ENCODE measurements at regions not wholly inside any gene's neighbourhood (a gene's known extent, or its start where the extent isn't known, plus 50 kb on each side); places are given as distances from the start of the nearest gene placed in this dataset.

GRCh38 chr2:18487106-18487913 is 73.1 kb downstream of the RDH14 start:
- H3K9ac ChIP-seq (ENCODE audit: low read length) = no peak overlapping the region
- H3K9me3 ChIP-seq (ENCODE audit: control insufficient read depth, low read length) = no peaks in the 10 kb centered on the region
- no peak overlapping the region for H3K4me3 ChIP-seq (ENCODE audit: low read length)
- peaks cover 4% of the 10 kb centered on the region for H3K27me3 ChIP-seq (replicated peaks; ENCODE audit: control insufficient read depth, insufficient read depth, low read length)
- DNase-seq (ENCODE audit: low read depth) = no peak
- peaks cover 37% of the 10 kb centered on the region for H3K4me1 ChIP-seq (ENCODE audit: control insufficient read depth, insufficient read depth, low read length)
- H3K36me3 ChIP-seq (ENCODE audit: control insufficient read depth, insufficient read depth, low read length, severe bottlenecking) = no peaks in the 10 kb centered on the region

GRCh38 chr2:18484625-18485024 is 75.8 kb downstream of the RDH14 start:
- peaks cover 4% of the 10 kb centered on the region for H3K27me3 ChIP-seq (replicated peaks; ENCODE audit: control insufficient read depth, insufficient read depth, low read length)
- H3K36me3 ChIP-seq (ENCODE audit: control insufficient read depth, insufficient read depth, low read length, severe bottlenecking) = no peaks in the 10 kb centered on the region
- H3K4me1 ChIP-seq (ENCODE audit: control insufficient read depth, insufficient read depth, low read length) = peaks cover 42% of the 10 kb centered on the region
- no peak for DNase-seq (ENCODE audit: low read depth)
- H3K9me3 ChIP-seq (ENCODE audit: control insufficient read depth, low read length) = no peaks in the 10 kb centered on the region
- no peak overlapping the region for H3K4me3 ChIP-seq (ENCODE audit: low read length)
- H3K9ac ChIP-seq (ENCODE audit: low read length) = peak overlapping the region; percentile 43

GRCh38 chr2:18483896-18484295 is 76.6 kb downstream of the RDH14 start:
- H3K36me3 ChIP-seq (ENCODE audit: control insufficient read depth, insufficient read depth, low read length, severe bottlenecking) = no peaks in the 10 kb centered on the region
- DNase-seq (ENCODE audit: low read depth) = peak; percentile 30
- no peak overlapping the region for H3K4me3 ChIP-seq (ENCODE audit: low read length)
- H3K27me3 ChIP-seq (replicated peaks; ENCODE audit: control insufficient read depth, insufficient read depth, low read length) = peaks cover 4% of the 10 kb centered on the region
- no peaks in the 10 kb centered on the region for H3K9me3 ChIP-seq (ENCODE audit: control insufficient read depth, low read length)
- peaks cover 47% of the 10 kb centered on the region for H3K4me1 ChIP-seq (ENCODE audit: control insufficient read depth, insufficient read depth, low read length)
- peak overlapping the region; percentile 43 for H3K9ac ChIP-seq (ENCODE audit: low read length)

- Histone ChIP-seq H3K4me1 (ENCODE audit: control insufficient read depth, insufficient read depth, low read length) (peaks cover 46% of the 10 kb centered on the region), H3K36me3 (ENCODE audit: control insufficient read depth, insufficient read depth, low read length, severe bottlenecking) (no peaks in the 10 kb centered on the region), H3K27me3 (replicated peaks; ENCODE audit: control insufficient read depth, insufficient read depth, low read length) (peaks cover 4% of the 10 kb centered on the region), H3K4me3 (ENCODE audit: low read length) (no peak overlapping the region), H3K9ac (ENCODE audit: low read length) (no peak overlapping the region), H3K9me3 (ENCODE audit: control insufficient read depth, low read length) (no peaks in the 10 kb centered on the region)
- no peak for DNase-seq (ENCODE audit: low read depth)
Observed at GRCh38 chr2:18482666-18483065, 77.8 kb downstream of the RDH14 start.

GRCh38 chr2:18479947-18480369 is 80.5 kb downstream of the RDH14 start:
- H3K9me3 ChIP-seq (ENCODE audit: control insufficient read depth, low read length) = no peaks in the 10 kb centered on the region
- peak overlapping the region; percentile 65 for H3K9ac ChIP-seq (ENCODE audit: low read length)
- H3K4me3 ChIP-seq (ENCODE audit: low read length) = peak overlapping the region; percentile 42
- no peaks in the 10 kb centered on the region for H3K27me3 ChIP-seq (replicated peaks; ENCODE audit: control insufficient read depth, insufficient read depth, low read length)
- DNase-seq (ENCODE audit: low read depth) = peak; percentile 42
- H3K4me1 ChIP-seq (ENCODE audit: control insufficient read depth, insufficient read depth, low read length) = peaks cover 61% of the 10 kb centered on the region
- H3K36me3 ChIP-seq (ENCODE audit: control insufficient read depth, insufficient read depth, low read length, severe bottlenecking) = no peaks in the 10 kb centered on the region

- Histone ChIP-seq H3K9me3 (ENCODE audit: control insufficient read depth, low read length) (no peaks in the 10 kb centered on the region), H3K4me1 (ENCODE audit: control insufficient read depth, insufficient read depth, low read length) (peaks cover 60% of the 10 kb centered on the region), H3K4me3 (ENCODE audit: low read length) (no peak overlapping the region), H3K27me3 (replicated peaks; ENCODE audit: control insufficient read depth, insufficient read depth, low read length) (no peaks in the 10 kb centered on the region), H3K9ac (ENCODE audit: low read length) (no peak overlapping the region), H3K36me3 (ENCODE audit: control insufficient read depth, insufficient read depth, low read length, severe bottlenecking) (no peaks in the 10 kb centered on the region)
- DNase-seq (ENCODE audit: low read depth) = no peak
Observed at GRCh38 chr2:18477293-18477692, 83.2 kb downstream of the RDH14 start.

- Histone ChIP-seq H3K4me1 (ENCODE audit: control insufficient read depth, insufficient read depth, low read length) (peaks cover 60% of the 10 kb centered on the region), H3K9me3 (ENCODE audit: control insufficient read depth, low read length) (no peaks in the 10 kb centered on the region), H3K9ac (ENCODE audit: low read length) (no peak overlapping the region), H3K27me3 (replicated peaks; ENCODE audit: control insufficient read depth, insufficient read depth, low read length) (no peaks in the 10 kb centered on the region), H3K36me3 (ENCODE audit: control insufficient read depth, insufficient read depth, low read length, severe bottlenecking) (no peaks in the 10 kb centered on the region), H3K4me3 (ENCODE audit: low read length) (no peak overlapping the region)
- no peak for DNase-seq (ENCODE audit: low read depth)
Observed at GRCh38 chr2:18476484-18476883, 84.0 kb downstream of the RDH14 start.

GRCh38 chr2:18475884-18476283 is 84.6 kb downstream of the RDH14 start:
- no peaks in the 10 kb centered on the region for H3K36me3 ChIP-seq (ENCODE audit: control insufficient read depth, insufficient read depth, low read length, severe bottlenecking)
- peaks cover 59% of the 10 kb centered on the region for H3K4me1 ChIP-seq (ENCODE audit: control insufficient read depth, insufficient read depth, low read length)
- no peak overlapping the region for H3K9ac ChIP-seq (ENCODE audit: low read length)
- H3K4me3 ChIP-seq (ENCODE audit: low read length) = no peak overlapping the region
- no peak for DNase-seq (ENCODE audit: low read depth)
- no peaks in the 10 kb centered on the region for H3K9me3 ChIP-seq (ENCODE audit: control insufficient read depth, low read length)
- no peaks in the 10 kb centered on the region for H3K27me3 ChIP-seq (replicated peaks; ENCODE audit: control insufficient read depth, insufficient read depth, low read length)

- no peak for DNase-seq (ENCODE audit: low read depth)
- Histone ChIP-seq H3K4me1 (ENCODE audit: control insufficient read depth, insufficient read depth, low read length) (peaks cover 49% of the 10 kb centered on the region), H3K36me3 (ENCODE audit: control insufficient read depth, insufficient read depth, low read length, severe bottlenecking) (no peaks in the 10 kb centered on the region), H3K9ac (ENCODE audit: low read length) (no peak overlapping the region), H3K27me3 (replicated peaks; ENCODE audit: control insufficient read depth, insufficient read depth, low read length) (no peaks in the 10 kb centered on the region), H3K4me3 (ENCODE audit: low read length) (no peak overlapping the region), H3K9me3 (ENCODE audit: control insufficient read depth, low read length) (no peaks in the 10 kb centered on the region)
Observed at GRCh38 chr2:18474700-18475099, 85.8 kb downstream of the RDH14 start.

- Histone ChIP-seq H3K4me3 (ENCODE audit: low read length) (no peak overlapping the region), H3K4me1 (ENCODE audit: control insufficient read depth, insufficient read depth, low read length) (peaks cover 43% of the 10 kb centered on the region), H3K9ac (ENCODE audit: low read length) (peak overlapping the region; percentile 13), H3K9me3 (ENCODE audit: control insufficient read depth, low read length) (no peaks in the 10 kb centered on the region), H3K36me3 (ENCODE audit: control insufficient read depth, insufficient read depth, low read length, severe bottlenecking) (no peaks in the 10 kb centered on the region), H3K27me3 (replicated peaks; ENCODE audit: control insufficient read depth, insufficient read depth, low read length) (no peaks in the 10 kb centered on the region)
- peak; percentile 78 for DNase-seq (ENCODE audit: low read depth)
Observed at GRCh38 chr2:18473241-18474181, 86.9 kb downstream of the RDH14 start.

- H3K4me3 ChIP-seq (ENCODE audit: low read length) = no peak overlapping the region
- H3K9ac ChIP-seq (ENCODE audit: low read length) = no peak overlapping the region
- no peaks in the 10 kb centered on the region for H3K9me3 ChIP-seq (ENCODE audit: control insufficient read depth, low read length)
- H3K27me3 ChIP-seq (replicated peaks; ENCODE audit: control insufficient read depth, insufficient read depth, low read length) = no peaks in the 10 kb centered on the region
- no peaks in the 10 kb centered on the region for H3K36me3 ChIP-seq (ENCODE audit: control insufficient read depth, insufficient read depth, low read length, severe bottlenecking)
- H3K4me1 ChIP-seq (ENCODE audit: control insufficient read depth, insufficient read depth, low read length) = peaks cover 17% of the 10 kb centered on the region
- no peak for DNase-seq (ENCODE audit: low read depth)
Observed at GRCh38 chr2:18467749-18468360, 92.6 kb downstream of the RDH14 start.
